HG03103 (cell line): ENCODE measurements at regions not wholly inside any gene's neighbourhood (a gene's known extent, or its start where the extent isn't known, plus 50 kb on each side); places are given as distances from the start of the nearest gene placed in this dataset.
A peak's percentile ranks its signal among the peaks of the same experiment; 100 is the strongest.

ENCODE experiments used
- ATAC-seq: cut with Tn5 transposase; IDR thresholded peaks from one replicate; pipeline ENCODE4 v1.9.1; 2021; ENCODE audit warnings: low read depth; ENCODE audit not compliant: unreplicated experiment

- peak; percentile 77 for ATAC-seq
Measured at GRCh38 chr14:52380294-52380693, 66.2 kb downstream of the PTGER2 start.
